IMR-90 (cell line): ENCODE measurements at regions not wholly inside any gene's neighbourhood (a gene's known extent, or its start where the extent isn't known, plus 50 kb on each side); places are given as distances from the start of the nearest gene placed in this dataset.

ENCODE experiments used
- ATAC-seq: fragments of 200-7000 bp; cut with Tn5 transposase; 2 replicates; pipeline ENCODE4 v1.9.1; 2020; ENCODE audit warnings: low read depth, mild to moderate bottlenecking, moderate library complexity
- BruUV-seq: library from RNA; stranded (reverse); fragments of 400-500 nt; replicated peaks from 2 replicates; lab custom pipeline; 2021; lab: Mats Ljungman, UMichigan
- CTCF ChIA-PET: fragments of 300-600 bp; formaldehyde crosslinking; extraction: SDS; loops from one replicate; lab custom pipeline; 2021; ENCODE audit warnings: antibody characterized with exemption; lab: Yijun Ruan, JAX
- POLR2A ChIA-PET: fragments of 300-600 bp; sonication (Branson Sonifier 250); formaldehyde crosslinking; loops from one replicate; lab custom pipeline; 2022; ENCODE audit warnings: antibody characterized with exemption; ENCODE audit not compliant: unreplicated experiment; lab: Charles Lee
- DNase-seq: peaks from one replicate; pipeline ENCODE4 v3.0.0; 2013
- H2AFZ ChIP-seq: replicated peaks from 2 replicates; pipeline ENCODE3; 2013; ENCODE audit warnings: low read length, mild to moderate bottlenecking; ENCODE audit not compliant: poor library complexity
- H2AK5ac ChIP-seq: 2 replicates; pipeline ENCODE4 v1.6.1; 2013; ENCODE audit warnings: low read depth, low read length, inconsistent platforms
- H2AK9ac ChIP-seq: replicated peaks from 2 replicates; pipeline ENCODE3; 2013; ENCODE audit warnings: mild to moderate bottlenecking, low read depth, low read length, moderate library complexity; ENCODE audit not compliant: poor library complexity
- H2BK120ac ChIP-seq: 2 replicates; pipeline ENCODE4 v1.6.1; 2013; ENCODE audit warnings: low read depth, low read length, inconsistent platforms
- H2BK15ac ChIP-seq: 3 replicates; pipeline ENCODE4 v1.6.1; 2013; ENCODE audit warnings: low read depth, low read length, inconsistent platforms
- H2BK20ac ChIP-seq: 2 replicates; pipeline ENCODE4 v1.6.1; 2013; ENCODE audit warnings: low read depth, mild to moderate bottlenecking, inconsistent platforms, low read length, moderate library complexity
- H2BK5ac ChIP-seq: 2 replicates; pipeline ENCODE4 v1.6.1; 2013; ENCODE audit warnings: mild to moderate bottlenecking, low read depth, low read length, inconsistent platforms; ENCODE audit not compliant: poor library complexity, severe bottlenecking
- H3K14ac ChIP-seq: replicated peaks from 2 replicates; pipeline ENCODE4 v1.6.1; 2013; ENCODE audit warnings: low read depth, low read length, inconsistent platforms
- H3K18ac ChIP-seq: 2 replicates; pipeline ENCODE4 v1.6.1; 2013; ENCODE audit warnings: low read depth, low read length, control low read depth
- H3K23ac ChIP-seq: 2 replicates; pipeline ENCODE4 v1.6.1; 2013; ENCODE audit warnings: low read depth, low read length, inconsistent platforms
- H3K27ac ChIP-seq: 2 replicates; pipeline ENCODE4 v1.5.1; 2013; ENCODE audit warnings: mild to moderate bottlenecking, control low read depth, low read length; ENCODE audit not compliant: insufficient read depth
- H3K27me3 ChIP-seq: 2 replicates; pipeline ENCODE4 v1.6.1; 2013; ENCODE audit warnings: low read length; ENCODE audit not compliant: control insufficient read depth, insufficient read depth
- H3K36me3 ChIP-seq: 2 replicates; pipeline ENCODE4 v1.6.1; 2013; ENCODE audit warnings: low read length, mixed read lengths; ENCODE audit not compliant: control insufficient read depth, insufficient read depth
- H3K4ac ChIP-seq: 2 replicates; pipeline ENCODE4 v1.6.1; 2013; ENCODE audit warnings: low read depth, low read length, inconsistent platforms
- H3K4me1 ChIP-seq: 2 replicates; pipeline ENCODE4 v1.6.1; 2013; ENCODE audit warnings: low read length, mixed read lengths; ENCODE audit not compliant: control insufficient read depth, insufficient read depth
- H3K4me2 ChIP-seq: 2 replicates; pipeline ENCODE4 v1.6.1; 2013; ENCODE audit warnings: low read depth, mild to moderate bottlenecking, control low read depth, low read length, moderate library complexity
- H3K4me3 ChIP-seq: 2 replicates; pipeline ENCODE4 v1.5.1; 2013; ENCODE audit warnings: low read depth, mild to moderate bottlenecking, control low read depth, low read length, moderate library complexity; ENCODE audit not compliant: insufficient read depth
- H3K56ac ChIP-seq: 2 replicates; pipeline ENCODE4 v1.6.1; 2013; ENCODE audit warnings: low read length, inconsistent platforms; ENCODE audit not compliant: insufficient read depth; ENCODE audit errors: extremely low read depth
- H3K79me1 ChIP-seq, 2 experiments: 2 replicates each; pipeline ENCODE4 v1.6.1; 2013; ENCODE audit warnings: low read length in 2 of 2, inconsistent platforms in 1 of 2, low read depth in 1 of 2
- H3K9ac ChIP-seq: 2 replicates; pipeline ENCODE4 v1.6.1; 2013; ENCODE audit warnings: low read depth, low read length, control low read depth
- H3K9me1 ChIP-seq: 2 replicates; pipeline ENCODE4 v1.6.1; 2013; ENCODE audit warnings: low read length, inconsistent platforms; ENCODE audit not compliant: insufficient read depth
- H3K9me3 ChIP-seq: 2 replicates; pipeline ENCODE4 v1.6.1; 2013; ENCODE audit warnings: low read length; ENCODE audit not compliant: control insufficient read depth, insufficient read depth
- H4K20me1 ChIP-seq: 2 replicates; pipeline ENCODE4 v1.6.1; 2013; ENCODE audit warnings: low read length, inconsistent platforms; ENCODE audit not compliant: insufficient read depth
- H4K5ac ChIP-seq: 2 replicates; pipeline ENCODE4 v1.6.1; 2013; ENCODE audit warnings: mild to moderate bottlenecking, low read depth, low read length, control low read depth
- H4K8ac ChIP-seq, 2 experiments: 2 replicates each; pipeline ENCODE4 v1.6.1; 2013; ENCODE audit warnings: low read depth in 2 of 2, low read length in 2 of 2, control low read depth in 1 of 2, inconsistent platforms in 1 of 2
- H4K91ac ChIP-seq: 2 replicates; pipeline ENCODE4 v1.6.1; 2013; ENCODE audit warnings: low read depth, low read length, inconsistent platforms; ENCODE audit not compliant: insufficient read depth
- CEBPB ChIP-seq: IDR thresholded peaks from 2 replicates; pipeline ENCODE4 v1.6.1; 2012; ENCODE audit warnings: low read depth, low read length, improper control_type of control experiment
- CHD1 ChIP-seq: IDR thresholded peaks from 2 replicates; pipeline ENCODE4 v1.6.1; 2012; ENCODE audit warnings: low read depth, low read length, improper control_type of control experiment
- WGBS, 2 experiments: methylation state at CpG; one replicate each; pipeline versions ENCODE4 v1.1.5 to v1.1.7; 2013; ENCODE audit warnings: missing lambda C conversion rate in 2 of 2; ENCODE audit not compliant: insufficient read length in 1 of 2; ENCODE audit errors: extremely low coverage in 2 of 2; 5-methylcytosine and 5-hydroxymethylcytosine counted together
- dilution Hi-C: fragments of 300-500 bp; cut with HindIII; formaldehyde crosslinking; loops from one replicate; pipeline ENCODE4 v1.14.3; 2018; ENCODE audit warnings: low sequenced_read_pairs; ENCODE audit not compliant: unreplicated experiment
- in situ Hi-C: fragments of 300-500 bp; cut with MboI; formaldehyde crosslinking; loops from 3 replicates; pipeline ENCODE4 v1.14.3; 2019; ENCODE audit warnings: low sequenced_read_pairs, inconsistent platforms, mixed read lengths
- intact Hi-C: fragments of 100-400 bp; cut with micrococcal nuclease; formaldehyde crosslinking; loops from 2 replicates; pipeline ENCODE4 v1.10.0; 2022

DNA sequence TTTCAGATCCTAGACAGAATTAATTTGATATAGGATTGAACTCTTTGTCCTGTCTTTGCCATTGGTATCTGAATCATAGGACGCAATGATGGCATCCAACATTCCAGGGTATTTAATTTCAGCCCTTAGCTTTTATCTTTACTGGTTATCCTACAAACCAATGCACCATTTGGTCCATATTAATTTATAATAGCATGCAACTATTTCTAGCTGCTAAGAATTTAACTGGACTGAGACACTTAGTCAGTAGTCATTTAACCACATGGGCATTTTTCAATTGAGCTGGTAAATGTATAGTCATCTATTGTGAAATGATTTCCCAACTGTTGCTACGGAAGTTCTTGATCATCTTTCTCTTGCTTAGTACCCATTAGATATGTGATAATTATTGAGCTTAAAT, 141.1 kb downstream of the CD164 start:
- no peak overlapping the region for H2BK5ac ChIP-seq
- in situ Hi-C loops = no loop called here
- dilution Hi-C loops = no loop called here

More for the DNA sequence above, 141.1 kb downstream of the CD164 start:
- intact Hi-C loops = no loop called here
- H2BK15ac ChIP-seq = no peak overlapping the region
- H3K4me2 ChIP-seq = no peak overlapping the region
- H2AFZ ChIP-seq = no peak overlapping the region
- H3K27me3 ChIP-seq = peaks cover 2% of the 10 kb centered on the region; the same call in 1 of the 2 replicates
- H2AK5ac ChIP-seq = no peak overlapping the region
- no peaks in the 10 kb centered on the region for H3K79me1 ChIP-seq
- H4K8ac ChIP-seq = no peak overlapping the region
- BruUV-seq = no TSS peak
- WGBS, 2 experiments = no CpG with 5 or more reads among the region's 2 CpGs
- no peaks in the 10 kb centered on the region for H3K9me1 ChIP-seq
- no peak overlapping the region for H2BK20ac ChIP-seq
- no peak overlapping the region for H4K5ac ChIP-seq
- H3K56ac ChIP-seq = no peak overlapping the region
- H3K23ac ChIP-seq = no peak overlapping the region
- H4K20me1 ChIP-seq = no peaks in the 10 kb centered on the region
- no peak overlapping the region for H3K27ac ChIP-seq
- ATAC-seq (no peak), DNase-seq (no peak)
- no peak overlapping the region for H3K4ac ChIP-seq
- no peaks in the 10 kb centered on the region for H3K36me3 ChIP-seq
- H2AK9ac ChIP-seq = no peak overlapping the region
- no peak overlapping the region for H3K4me3 ChIP-seq
- no peak overlapping the region for H3K9ac ChIP-seq
- H3K9me3 ChIP-seq = no peaks in the 10 kb centered on the region
- no peak overlapping the region for H2BK120ac ChIP-seq
- H3K4me1 ChIP-seq = no peaks in the 10 kb centered on the region
- TF ChIP-seq CEBPB = peak; percentile 57; the same call in 1 of the 2 replicates
- TF ChIP-seq CHD1 = no peak
- H4K91ac ChIP-seq = no peak overlapping the region
- H3K18ac ChIP-seq = no peak overlapping the region
- POLR2A ChIA-PET = no interaction called here
- CTCF ChIA-PET = interaction anchor here (0.7 kb wide), 1 partner anchor 11 kb away, joined by 3 read pairs; no protein-coding TSS in a partner anchor
- no peak overlapping the region for H3K14ac ChIP-seq
